HepG2 (cell line): ENCODE measurements at regions not wholly inside any gene's neighbourhood (a gene's known extent, or its start where the extent isn't known, plus 50 kb on each side); places are given as distances from the start of the nearest gene placed in this dataset.

ENCODE experiments used
- CTCF ChIP-seq: sonication (generic); formaldehyde crosslinking; IDR thresholded peaks from 2 replicates; pipeline ENCODE4 v1.5.0; 2020; ENCODE audit warnings: mild to moderate bottlenecking, missing genetic modification reagents, moderate library complexity
- EP300 ChIP-seq, 3 experiments: sonication (generic) in 1 of 3; formaldehyde crosslinking in 1 of 3; IDR thresholded peaks; 2 replicates each; pipeline versions ENCODE4 v1.5.1 to v1.6.1; 2011 to 2020; ENCODE audit warnings: low read depth in 2 of 3, low read length in 2 of 3, borderline replicate concordance in 1 of 3, improper control_type of control experiment in 1 of 3, mild to moderate bottlenecking in 1 of 3, missing genetic modification reagents in 1 of 3, moderate library complexity in 1 of 3
- RELA ChIP-seq: sonication (generic); formaldehyde crosslinking; IDR thresholded peaks from 2 replicates; pipeline ENCODE4 v1.4.0; 2020; ENCODE audit warnings: missing genetic modification reagents
- RFX1 ChIP-seq: fragments of 450-650 bp; IDR thresholded peaks from 2 replicates; pipeline ENCODE4 v1.6.1; 2017
- SNAPC2 ChIP-seq: sonication (generic); formaldehyde crosslinking; IDR thresholded peaks from 2 replicates; pipeline ENCODE4 v1.8.1; 2022; ENCODE audit warnings: mild to moderate bottlenecking, missing genetic modification reagents
- SRSF9 ChIP-seq: fragments of 200-400 bp; formaldehyde crosslinking; IDR thresholded peaks from 2 replicates; pipeline ENCODE4 v1.6.1; 2018; ENCODE audit warnings: borderline replicate concordance, mild to moderate bottlenecking, low read depth, low read length; ENCODE audit not compliant: insufficient read depth, poor library complexity, severe bottlenecking
- USF2 ChIP-seq, 2 experiments: sonication (generic) in 1 of 2; formaldehyde crosslinking in 1 of 2; IDR thresholded peaks; 2 replicates each; pipeline versions ENCODE4 v1.5.1 to v1.6.1; 2011 to 2020; ENCODE audit warnings: borderline replicate concordance in 1 of 2, low read depth in 1 of 2, low read length in 1 of 2, mild to moderate bottlenecking in 1 of 2, missing genetic modification reagents in 1 of 2, moderate library complexity in 1 of 2
- ZBTB8A ChIP-seq: sonication (generic); formaldehyde crosslinking; IDR thresholded peaks from 2 replicates; pipeline ENCODE4 v1.4.0; 2020; ENCODE audit warnings: mild to moderate bottlenecking, low read depth, missing genetic modification reagents, borderline replicate concordance
- ZNF614 ChIP-seq: IDR thresholded peaks from 2 replicates; pipeline ENCODE4 v1.6.1; 2018; ENCODE audit warnings: missing biosample characterization, missing genetic modification reagents, inconsistent platforms, borderline replicate concordance
- ZNF660 ChIP-seq: sonication (generic); formaldehyde crosslinking; IDR thresholded peaks from 2 replicates; pipeline ENCODE4 v1.5.1; 2020; ENCODE audit warnings: mild to moderate bottlenecking, low read depth, missing genetic modification reagents, borderline replicate concordance
- ZNF710 ChIP-seq: sonication (generic); formaldehyde crosslinking; IDR thresholded peaks from 2 replicates; pipeline ENCODE4 v1.5.0; 2020; ENCODE audit warnings: mild to moderate bottlenecking, missing genetic modification reagents, borderline replicate concordance
- ZNF768 ChIP-seq: sonication (generic); formaldehyde crosslinking; IDR thresholded peaks from 2 replicates; pipeline ENCODE4 v1.4.0; 2020; ENCODE audit warnings: missing genetic modification reagents
- TF ChIP-seq, protein P1 (sequence below): sonication (generic); formaldehyde crosslinking; IDR thresholded peaks from 2 replicates; pipeline ENCODE4 v1.5.1; 2020; ENCODE audit warnings: missing genetic modification reagents, mild to moderate bottlenecking, borderline replicate concordance

DNA sequence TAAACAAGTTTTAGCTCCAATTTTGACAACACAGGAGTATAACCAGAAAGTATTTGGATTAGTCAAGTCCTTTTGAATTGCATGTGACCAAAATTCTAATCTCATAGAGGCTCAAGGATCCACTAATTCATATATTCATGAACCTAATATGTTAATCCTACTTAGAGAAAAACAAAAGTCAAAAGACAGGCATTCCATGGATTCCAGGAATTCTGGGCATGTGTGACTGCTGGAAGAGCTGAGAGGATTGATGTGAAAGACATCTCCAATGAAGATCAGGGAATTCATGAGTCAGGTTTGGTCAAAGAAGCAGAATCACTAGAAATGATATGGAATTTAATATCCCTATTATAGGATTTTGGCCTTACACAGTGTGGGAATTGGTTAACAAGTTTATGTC is 1494.6 kb upstream of the DDX18 start:
- no peak for TF ChIP-seq CTCF (CRISPR knock-in tag)
- no peak for TF ChIP-seq ZNF614
- TF ChIP-seq ZBTB8A (CRISPR knock-in tag) = no peak
- TF ChIP-seq RELA (CRISPR knock-in tag) = no peak
- TF ChIP-seq SNAPC2 (CRISPR knock-in tag) = no peak
- TF ChIP-seq ZNF660 (CRISPR knock-in tag) = no peak
- TF ChIP-seq USF2 (IDR thresholded peaks at IDR 0.05; ENCODE audit: low read depth, low read length) = no peak
- TF ChIP-seq USF2 (CRISPR knock-in tag; IDR thresholded peaks at IDR 0.05; ENCODE audit: borderline replicate concordance) = no peak
- TF ChIP-seq RFX1 = no peak
- TF ChIP-seq ZNF768 (CRISPR knock-in tag) = no peak
- no peak for TF ChIP-seq SRSF9
- no peak for TF ChIP-seq EP300 (IDR thresholded peaks at IDR 0.05; ENCODE audit: low read depth in 2 of 2, low read length in 2 of 2)
- no peak for TF ChIP-seq EP300 (CRISPR knock-in tag; IDR thresholded peaks at IDR 0.05; ENCODE audit: borderline replicate concordance)
- TF ChIP-seq, protein P1, sequence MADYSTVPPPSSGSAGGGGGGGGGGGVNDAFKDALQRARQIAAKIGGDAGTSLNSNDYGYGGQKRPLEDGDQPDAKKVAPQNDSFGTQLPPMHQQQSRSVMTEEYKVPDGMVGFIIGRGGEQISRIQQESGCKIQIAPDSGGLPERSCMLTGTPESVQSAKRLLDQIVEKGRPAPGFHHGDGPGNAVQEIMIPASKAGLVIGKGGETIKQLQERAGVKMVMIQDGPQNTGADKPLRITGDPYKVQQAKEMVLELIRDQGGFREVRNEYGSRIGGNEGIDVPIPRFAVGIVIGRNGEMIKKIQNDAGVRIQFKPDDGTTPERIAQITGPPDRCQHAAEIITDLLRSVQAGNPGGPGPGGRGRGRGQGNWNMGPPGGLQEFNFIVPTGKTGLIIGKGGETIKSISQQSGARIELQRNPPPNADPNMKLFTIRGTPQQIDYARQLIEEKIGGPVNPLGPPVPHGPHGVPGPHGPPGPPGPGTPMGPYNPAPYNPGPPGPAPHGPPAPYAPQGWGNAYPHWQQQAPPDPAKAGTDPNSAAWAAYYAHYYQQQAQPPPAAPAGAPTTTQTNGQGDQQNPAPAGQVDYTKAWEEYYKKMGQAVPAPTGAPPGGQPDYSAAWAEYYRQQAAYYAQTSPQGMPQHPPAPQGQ (CRISPR knock-in tag) = no peak
- no peak for TF ChIP-seq ZNF710 (CRISPR knock-in tag)
